ENCODE measurements at regions not wholly inside any gene's neighbourhood (a gene's known extent, or its start where the extent isn't known, plus 50 kb on each side); places are given as distances from the start of the nearest gene placed in this dataset.
"Not testable (repeated sequence)": the region's sequence is repeated elsewhere in the genome, so short reads cannot be mapped to it uniquely, and the experiment has no call there.

- no peak for DNase-seq
Measured at GRCh38 chr14:89521988-89522387, 105.0 kb upstream of the FOXN3 start.

GRCh38 chr14:89519040-89519439 is 102.0 kb upstream of the FOXN3 start:
- no peak for DNase-seq

- no peak for DNase-seq
Measured at GRCh38 chr14:89516173-89516572, 99.1 kb upstream of the FOXN3 start.

- no peak for DNase-seq
Measured at GRCh38 chr14:89514601-89515000, 97.6 kb upstream of the FOXN3 start.

- no peak for DNase-seq
Measured at GRCh38 chr14:89509891-89510290, 92.9 kb upstream of the FOXN3 start.

GRCh38 chr14:89508863-89509262 is 91.8 kb upstream of the FOXN3 start:
- DNase-seq = no peak

GRCh38 chr14:89507926-89508460 is 91.0 kb upstream of the FOXN3 start:
- DNase-seq = no peak

GRCh38 chr14:89507521-89507920 is 90.5 kb upstream of the FOXN3 start:
- DNase-seq = no peak

GRCh38 chr14:89506891-89507452 is 89.9 kb upstream of the FOXN3 start:
- not testable (repeated sequence) for DNase-seq

GRCh38 chr14:89504602-89505313 is 87.7 kb upstream of the FOXN3 start:
- peak; percentile 10 for DNase-seq

GRCh38 chr14:89504091-89504490 is 87.1 kb upstream of the FOXN3 start:
- no peak for DNase-seq

- DNase-seq = no peak
Measured at GRCh38 chr14:89503431-89503996, 86.5 kb upstream of the FOXN3 start.

- DNase-seq = no peak
Measured at GRCh38 chr14:89502966-89503365, 85.9 kb upstream of the FOXN3 start.

- no peak for DNase-seq
Measured at GRCh38 chr14:89501381-89501780, 84.3 kb upstream of the FOXN3 start.

- DNase-seq = no peak
Measured at GRCh38 chr14:89500303-89500702, 83.3 kb upstream of the FOXN3 start.

GRCh38 chr14:89498878-89499277 is 81.8 kb upstream of the FOXN3 start:
- DNase-seq = no peak

- no peak for DNase-seq
Measured at GRCh38 chr14:89495718-89496117, 78.7 kb upstream of the FOXN3 start.

- no peak for DNase-seq
Measured at GRCh38 chr14:89493877-89494634, 77.0 kb upstream of the FOXN3 start.

GRCh38 chr14:89493406-89493805 is 76.4 kb upstream of the FOXN3 start:
- DNase-seq = no peak

GRCh38 chr14:89491711-89492381 is 74.8 kb upstream of the FOXN3 start:
- DNase-seq = no peak

GRCh38 chr14:89490466-89490865 is 73.4 kb upstream of the FOXN3 start:
- no peak for DNase-seq

GRCh38 chr14:89489761-89490437 is 72.9 kb upstream of the FOXN3 start:
- no peak for DNase-seq

Measured in CD4-positive, alpha-beta T cell treated with Interleukin-6 for 4 hours (primary cell).